Mucosa of descending colon (tissue), 3 donors: ENCODE measurements at regions not wholly inside any gene's neighbourhood (a gene's known extent, or its start where the extent isn't known, plus 50 kb on each side); places are given as distances from the start of the nearest gene placed in this dataset.

ENCODE experiments used
- ATAC-seq: fragments of 200-7000 bp; cut with Tn5 transposase; one replicate; pipeline ENCODE4 v1.9.1; 2020; ENCODE audit warnings: mild to moderate bottlenecking, moderate library complexity
- DNase-seq, 3 donors: peaks; one replicate each; pipeline ENCODE4 v3.0.0-alpha.2; 2020
- H3K36me3 ChIP-seq: fragments of 200-600 bp; one replicate; pipeline ENCODE4 v1.8.0; 2021; ENCODE audit warnings: low read depth, mild to moderate bottlenecking
- H3K4me1 ChIP-seq: fragments of 200-600 bp; one replicate; pipeline ENCODE4 v1.8.0; 2021; ENCODE audit warnings: low read depth, mild to moderate bottlenecking
- H3K4me3 ChIP-seq: fragments of 200-600 bp; one replicate; pipeline ENCODE4 v1.8.0; 2021; ENCODE audit warnings: mild to moderate bottlenecking
- H3K9me3 ChIP-seq: fragments of 200-600 bp; one replicate; pipeline ENCODE4 v1.8.0; 2021; ENCODE audit warnings: mild to moderate bottlenecking
- intact Hi-C, 2 donors: fragments of 100-400 bp; cut with DNase I in 1 of 2; cut with micrococcal nuclease in 1 of 2; formaldehyde crosslinking; loops; one replicate each; pipeline versions ENCODE4 v1.11.0 to v1.11.1; 2022; cut with DNase I, micrococcal nuclease
- TF ChIP-seq, protein P1 (sequence below): fragments of 200-600 bp; IDR thresholded peaks from one replicate; pipeline ENCODE4 v1.8.0; 2022; ENCODE audit warnings: antibody characterized with exemption, mild to moderate bottlenecking
- donor health status: DM: no; HTN: no; CAD: no; lungs with moderate emphysema.
- donor health status: DM: no; HTN: no; CAD: no.
- donor health status: DM: no; HTN: yes; CAD: no.

DNA sequence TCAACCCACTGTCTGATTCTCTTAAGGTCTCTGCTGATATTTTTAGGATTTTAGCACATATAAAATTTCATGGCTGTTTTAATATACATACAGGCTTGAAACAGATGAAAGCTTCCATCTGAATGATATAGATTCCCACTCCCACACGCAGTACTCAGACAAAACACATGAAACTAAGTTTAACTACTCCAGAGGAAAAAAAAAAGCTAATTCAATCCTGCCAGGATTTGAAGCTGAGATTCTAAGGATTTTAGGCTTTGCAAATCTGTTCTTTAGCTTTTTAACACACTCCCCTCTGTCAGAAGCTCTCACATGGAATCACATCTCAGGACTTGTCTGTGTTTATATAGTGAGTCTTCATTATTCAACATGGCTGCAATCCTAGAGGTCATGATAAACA is 217.3 kb downstream of the BCAT1 start:
- intact Hi-C loops: no loop called here
- TF ChIP-seq, protein P1, sequence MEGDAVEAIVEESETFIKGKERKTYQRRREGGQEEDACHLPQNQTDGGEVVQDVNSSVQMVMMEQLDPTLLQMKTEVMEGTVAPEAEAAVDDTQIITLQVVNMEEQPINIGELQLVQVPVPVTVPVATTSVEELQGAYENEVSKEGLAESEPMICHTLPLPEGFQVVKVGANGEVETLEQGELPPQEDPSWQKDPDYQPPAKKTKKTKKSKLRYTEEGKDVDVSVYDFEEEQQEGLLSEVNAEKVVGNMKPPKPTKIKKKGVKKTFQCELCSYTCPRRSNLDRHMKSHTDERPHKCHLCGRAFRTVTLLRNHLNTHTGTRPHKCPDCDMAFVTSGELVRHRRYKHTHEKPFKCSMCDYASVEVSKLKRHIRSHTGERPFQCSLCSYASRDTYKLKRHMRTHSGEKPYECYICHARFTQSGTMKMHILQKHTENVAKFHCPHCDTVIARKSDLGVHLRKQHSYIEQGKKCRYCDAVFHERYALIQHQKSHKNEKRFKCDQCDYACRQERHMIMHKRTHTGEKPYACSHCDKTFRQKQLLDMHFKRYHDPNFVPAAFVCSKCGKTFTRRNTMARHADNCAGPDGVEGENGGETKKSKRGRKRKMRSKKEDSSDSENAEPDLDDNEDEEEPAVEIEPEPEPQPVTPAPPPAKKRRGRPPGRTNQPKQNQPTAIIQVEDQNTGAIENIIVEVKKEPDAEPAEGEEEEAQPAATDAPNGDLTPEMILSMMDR: no peak
- Histone ChIP-seq H3K9me3 (no peaks in the 10 kb centered on the region), H3K4me1 (no peaks in the 10 kb centered on the region), H3K4me3 (no peak overlapping the region), H3K36me3 (no peaks in the 10 kb centered on the region)
- DNase-seq (no peak), ATAC-seq (no peak)

DNA sequence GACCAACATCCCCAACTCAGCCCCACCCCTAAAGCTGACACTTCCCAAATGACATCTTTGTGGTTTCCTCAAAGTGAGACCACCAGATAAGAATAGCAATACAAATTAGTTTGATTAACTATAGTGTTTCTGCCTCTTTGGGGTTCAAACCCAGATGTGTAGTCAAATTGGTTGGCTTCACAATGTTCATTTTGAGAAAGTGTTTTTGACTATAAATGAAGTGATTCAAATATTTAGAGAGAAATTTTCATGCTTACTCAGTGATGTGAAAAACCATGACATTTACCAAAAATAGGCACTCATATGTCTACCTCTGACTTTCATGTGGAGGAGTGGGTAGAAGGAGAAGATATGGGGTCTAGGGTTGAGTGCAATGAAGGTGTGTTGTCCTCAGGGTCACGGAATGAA is 218.4 kb downstream of the BCAT1 start:
- TF ChIP-seq, protein P1: no peak
- DNase-seq: no peak
- ATAC-seq: no peak
- H3K4me3 ChIP-seq: no peak overlapping the region
- H3K4me1 ChIP-seq: no peaks in the 10 kb centered on the region
- H3K36me3 ChIP-seq: no peaks in the 10 kb centered on the region
- intact Hi-C loops: no loop called here
- H3K9me3 ChIP-seq: no peaks in the 10 kb centered on the region

DNA sequence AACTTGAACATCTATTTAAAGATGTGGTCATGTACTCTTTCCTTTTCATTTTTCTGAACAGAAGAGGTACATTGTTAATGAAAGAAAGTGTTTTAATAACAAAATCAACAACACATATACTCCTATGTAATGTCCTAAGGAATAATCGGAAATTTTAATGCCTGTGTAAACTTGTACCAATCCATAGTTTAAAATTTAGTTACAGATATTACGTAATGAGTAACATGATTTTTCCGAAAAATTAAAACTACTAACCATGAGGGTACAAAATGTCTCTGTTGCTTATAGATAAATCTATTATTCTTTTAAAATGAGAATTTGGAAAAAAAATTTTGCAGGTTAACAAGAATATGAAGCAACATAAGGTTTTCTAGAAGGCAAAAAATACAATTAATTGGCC is 220.1 kb downstream of the BCAT1 start:
- intact Hi-C loops: no loop called here
- DNase-seq: no peak
- Histone ChIP-seq H3K9me3 (no peaks in the 10 kb centered on the region), H3K4me3 (no peak overlapping the region), H3K36me3 (no peaks in the 10 kb centered on the region), H3K4me1 (no peaks in the 10 kb centered on the region)
- TF ChIP-seq, protein P1: no peak
- no peak for ATAC-seq

DNA sequence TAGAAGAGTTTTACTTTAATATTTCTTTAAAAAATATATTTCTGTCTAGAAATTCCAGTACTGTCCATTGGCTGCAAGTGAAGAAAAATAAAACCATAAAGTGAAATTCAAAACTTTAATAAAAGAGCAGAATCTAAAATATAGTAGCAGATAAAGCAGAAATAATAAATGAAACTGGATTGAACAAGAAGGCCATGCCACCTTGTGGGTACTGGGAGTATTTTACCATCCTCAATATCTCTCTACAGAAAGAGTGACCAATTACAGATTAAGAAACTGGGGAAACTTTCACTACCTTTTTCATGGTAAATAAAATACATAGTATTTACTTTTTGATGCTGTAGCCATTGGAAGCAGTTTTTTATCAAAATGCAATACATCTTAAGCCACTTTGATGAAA is 220.5 kb downstream of the BCAT1 start:
- no peaks in the 10 kb centered on the region for H3K36me3 ChIP-seq
- ATAC-seq (no peak), DNase-seq (no peak)
- no peak overlapping the region for H3K4me3 ChIP-seq
- no peaks in the 10 kb centered on the region for H3K9me3 ChIP-seq
- H3K4me1 ChIP-seq: no peaks in the 10 kb centered on the region
- TF ChIP-seq, protein P1: no peak
- intact Hi-C loops: no loop called here

DNA sequence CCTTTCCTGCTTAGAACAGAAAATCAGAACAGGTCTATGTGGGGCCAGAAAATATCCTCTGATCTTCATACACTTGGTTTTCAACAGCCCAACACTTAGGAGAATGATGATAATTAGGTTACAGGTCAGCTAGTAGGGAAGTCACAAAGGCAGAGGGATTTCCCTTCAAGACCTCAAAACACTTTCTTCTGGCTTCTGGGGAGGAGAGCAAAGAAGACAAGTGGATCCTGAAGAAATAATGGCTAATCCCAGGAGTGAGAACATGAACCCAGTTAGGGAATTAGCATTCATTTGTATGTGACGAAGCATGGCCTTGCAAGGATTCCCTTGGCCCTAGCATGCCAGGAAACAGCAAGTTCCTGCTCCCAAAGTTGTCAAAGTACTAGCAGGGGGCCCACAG is 223.3 kb downstream of the BCAT1 start:
- no peaks in the 10 kb centered on the region for H3K36me3 ChIP-seq
- TF ChIP-seq, protein P1: no peak
- DNase-seq: no peak
- no peak for ATAC-seq
- intact Hi-C loops: no loop called here
- H3K4me1 ChIP-seq: no peaks in the 10 kb centered on the region
- no peaks in the 10 kb centered on the region for H3K9me3 ChIP-seq
- H3K4me3 ChIP-seq: no peak overlapping the region

DNA sequence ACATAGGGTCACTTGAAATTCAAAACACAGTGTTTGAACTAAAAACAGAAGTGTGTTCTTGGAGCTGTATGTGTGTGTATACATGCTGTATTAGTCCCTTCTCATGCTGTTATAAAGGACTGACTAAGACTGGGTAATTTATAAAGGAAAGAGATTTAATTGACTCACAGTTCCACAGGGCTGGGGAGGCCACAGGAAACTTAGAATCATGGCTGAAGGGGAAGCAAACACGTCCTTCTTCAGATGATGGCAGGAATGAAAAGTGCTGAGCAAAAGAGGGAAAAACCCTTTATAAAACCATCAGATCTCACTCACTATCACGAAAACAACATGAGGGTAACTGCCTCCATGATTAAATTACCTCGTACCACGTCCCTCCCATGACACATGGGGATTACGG is 224.1 kb downstream of the BCAT1 start:
- Histone ChIP-seq H3K9me3 (no peaks in the 10 kb centered on the region), H3K36me3 (no peaks in the 10 kb centered on the region), H3K4me3 (no peak overlapping the region), H3K4me1 (no peaks in the 10 kb centered on the region)
- TF ChIP-seq, protein P1: no peak
- intact Hi-C loops: no loop called here
- DNase-seq: no peak
- no peak for ATAC-seq
